Activated naive CD8-positive, alpha-beta T cell treated with anti-CD3 and anti-CD28 coated beads, Interleukin-2, amount 50 U/mL, for 24 hours (primary cell): ENCODE measurements at regions not wholly inside any gene's neighbourhood (a gene's known extent, or its start where the extent isn't known, plus 50 kb on each side); places are given as distances from the start of the nearest gene placed in this dataset.

ENCODE experiments used
- ATAC-seq: fragments of 150-1000 bp; cut with Tn5 transposase; one replicate; pipeline ENCODE4 v1.10.0; 2021
- DNase-seq: peaks from one replicate; pipeline ENCODE4 v3.0.0; 2021
- H3K27ac Mint-ChIP-seq: one replicate; pipeline ENCODE4 v1.8.0; 2021; ENCODE audit warnings: mild to moderate bottlenecking, mixed read lengths
- H3K27me3 Mint-ChIP-seq: one replicate; pipeline ENCODE4 v1.8.0; 2021; ENCODE audit warnings: mixed read lengths
- H3K36me3 Mint-ChIP-seq: one replicate; pipeline ENCODE4 v1.8.0; 2021; ENCODE audit warnings: low read depth, mixed read lengths
- H3K4me1 Mint-ChIP-seq: one replicate; pipeline ENCODE4 v1.8.0; 2021; ENCODE audit warnings: mixed read lengths
- H3K4me3 Mint-ChIP-seq: one replicate; pipeline ENCODE4 v1.8.0; 2021; ENCODE audit warnings: mild to moderate bottlenecking, moderate library complexity, mixed read lengths
- H3K9me3 Mint-ChIP-seq: one replicate; pipeline ENCODE4 v1.8.0; 2021; ENCODE audit warnings: mixed read lengths

GRCh38 chr16:54462151-54462651 lies 175.6 kb upstream of the IRX3 start:
- no peak for ATAC-seq
- H3K36me3 Mint-ChIP-seq: no peaks in the 10 kb centered on the region
- DNase-seq: no peak

GRCh38 chr16:54460263-54460860 lies 173.8 kb upstream of the IRX3 start:
- peaks cover 15% of the 10 kb centered on the region for H3K9me3 Mint-ChIP-seq
- no peak overlapping the region for H3K4me3 Mint-ChIP-seq
- H3K27ac Mint-ChIP-seq: no peak overlapping the region
- no peak for ATAC-seq
- peaks cover 2% of the 10 kb centered on the region for H3K27me3 Mint-ChIP-seq
- no peak for DNase-seq
- no peaks in the 10 kb centered on the region for H3K4me1 Mint-ChIP-seq
- no peaks in the 10 kb centered on the region for H3K36me3 Mint-ChIP-seq

More at GRCh38 chr16:54462151-54462651, 175.6 kb upstream of the IRX3 start:
- Mint-ChIP-seq H3K27me3 (peaks cover 2% of the 10 kb centered on the region), H3K4me1 (no peaks in the 10 kb centered on the region), H3K4me3 (no peak overlapping the region), H3K9me3 (peaks cover 15% of the 10 kb centered on the region), H3K27ac (no peak overlapping the region)

GRCh38 chr16:54459509-54460262 lies 173.1 kb upstream of the IRX3 start:
- DNase-seq (no peak), ATAC-seq (no peak)
- Mint-ChIP-seq H3K4me3 (no peak overlapping the region), H3K36me3 (no peaks in the 10 kb centered on the region), H3K27ac (no peak overlapping the region), H3K9me3 (peaks cover 14% of the 10 kb centered on the region), H3K4me1 (no peaks in the 10 kb centered on the region), H3K27me3 (peaks cover 2% of the 10 kb centered on the region)

DNA sequence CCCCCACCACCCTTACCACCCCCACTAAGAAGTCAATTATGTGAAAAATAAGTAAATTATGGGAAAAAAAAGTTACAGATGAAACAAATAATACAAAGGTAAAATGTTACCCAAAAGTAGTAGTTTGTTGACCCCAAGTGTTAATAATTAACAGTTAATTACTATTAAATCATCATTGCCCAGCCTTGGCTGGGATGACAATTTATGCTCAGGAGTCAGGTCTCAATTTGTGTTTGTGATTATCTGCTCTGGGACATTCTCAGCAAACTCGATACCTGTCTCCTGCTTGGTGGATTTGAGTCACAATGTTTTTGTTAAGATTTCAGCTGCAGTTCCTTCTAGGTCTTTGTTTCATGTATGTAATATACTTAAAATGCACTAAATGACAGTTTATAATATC lies 172.3 kb upstream of the IRX3 start:
- Mint-ChIP-seq H3K4me3 (no peak overlapping the region), H3K9me3 (peaks cover 8% of the 10 kb centered on the region), H3K4me1 (peaks cover 3% of the 10 kb centered on the region), H3K27me3 (peaks cover 2% of the 10 kb centered on the region), H3K36me3 (no peaks in the 10 kb centered on the region), H3K27ac (no peak overlapping the region)
- no peak for DNase-seq
- ATAC-seq: no peak

DNA sequence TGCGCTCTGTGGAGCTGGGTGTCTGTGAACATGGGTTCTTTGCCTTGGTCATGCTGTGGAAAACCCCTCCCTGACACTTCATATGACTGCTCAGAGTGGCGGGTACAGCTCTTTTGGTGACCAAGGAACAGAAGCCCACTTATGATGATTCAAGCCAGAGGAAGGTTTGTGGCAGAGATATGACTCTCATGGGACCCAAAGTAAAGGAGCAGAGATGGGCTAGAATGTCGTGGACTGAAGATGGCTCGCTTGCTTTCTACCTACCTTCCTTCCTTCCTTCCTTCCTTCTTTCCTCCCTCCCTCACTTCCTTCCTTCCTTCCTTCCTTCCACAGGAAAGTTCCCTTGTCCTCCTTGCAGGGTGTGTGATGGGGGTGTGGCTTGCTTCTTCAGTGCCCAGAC lies 169.7 kb upstream of the IRX3 start:
- H3K36me3 Mint-ChIP-seq: no peaks in the 10 kb centered on the region
- H3K27ac Mint-ChIP-seq: no peak overlapping the region
- no peak overlapping the region for H3K4me3 Mint-ChIP-seq

GRCh38 chr16:54455030-54455725 lies 168.6 kb upstream of the IRX3 start:
- H3K27ac Mint-ChIP-seq: no peak overlapping the region
- ATAC-seq (no peak), DNase-seq (no peak)
- H3K27me3 Mint-ChIP-seq: peaks cover 7% of the 10 kb centered on the region
- H3K4me1 Mint-ChIP-seq: peaks cover 3% of the 10 kb centered on the region
- H3K36me3 Mint-ChIP-seq: no peaks in the 10 kb centered on the region
- H3K9me3 Mint-ChIP-seq: no peaks in the 10 kb centered on the region
- H3K4me3 Mint-ChIP-seq: no peak overlapping the region

More for the DNA sequence above, 169.7 kb upstream of the IRX3 start:
- no peaks in the 10 kb centered on the region for H3K9me3 Mint-ChIP-seq
- peaks cover 6% of the 10 kb centered on the region for H3K27me3 Mint-ChIP-seq
- DNase-seq (no peak), ATAC-seq (no peak)
- peaks cover 3% of the 10 kb centered on the region for H3K4me1 Mint-ChIP-seq

- H3K4me3 Mint-ChIP-seq: no peak overlapping the region
- no peak overlapping the region for H3K27ac Mint-ChIP-seq
- H3K27me3 Mint-ChIP-seq: peaks cover 8% of the 10 kb centered on the region
- peaks cover 3% of the 10 kb centered on the region for H3K4me1 Mint-ChIP-seq
- H3K36me3 Mint-ChIP-seq: no peaks in the 10 kb centered on the region
- DNase-seq (no peak), ATAC-seq (no peak)
- H3K9me3 Mint-ChIP-seq: no peaks in the 10 kb centered on the region
Observed at GRCh38 chr16:54454616-54455015, 168.0 kb upstream of the IRX3 start.

DNA sequence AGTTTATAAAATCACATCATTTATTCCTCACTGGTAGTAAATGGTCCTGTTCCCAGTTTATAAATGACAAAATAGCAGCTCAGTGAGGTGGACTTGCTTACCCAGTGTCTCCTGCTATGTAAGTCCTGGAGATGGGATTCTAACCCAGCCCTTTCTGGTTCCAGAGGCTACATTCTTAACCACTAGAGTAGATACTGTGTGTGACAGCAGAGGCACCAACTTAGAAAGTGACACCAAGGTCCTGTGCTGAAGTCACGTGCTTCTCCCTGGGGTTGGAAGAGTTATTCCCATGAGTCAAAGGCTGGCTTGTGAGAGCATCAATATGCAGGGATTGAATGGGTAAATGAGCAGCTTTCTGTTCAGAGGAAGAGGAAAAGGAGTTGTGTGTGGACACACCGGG lies 167.3 kb upstream of the IRX3 start:
- H3K4me3 Mint-ChIP-seq: no peak overlapping the region
- ATAC-seq: no peak
- no peak for DNase-seq
- peaks cover 8% of the 10 kb centered on the region for H3K27me3 Mint-ChIP-seq
- no peaks in the 10 kb centered on the region for H3K36me3 Mint-ChIP-seq
- H3K27ac Mint-ChIP-seq: no peak overlapping the region
- peaks cover 3% of the 10 kb centered on the region for H3K4me1 Mint-ChIP-seq
- H3K9me3 Mint-ChIP-seq: no peaks in the 10 kb centered on the region

DNA sequence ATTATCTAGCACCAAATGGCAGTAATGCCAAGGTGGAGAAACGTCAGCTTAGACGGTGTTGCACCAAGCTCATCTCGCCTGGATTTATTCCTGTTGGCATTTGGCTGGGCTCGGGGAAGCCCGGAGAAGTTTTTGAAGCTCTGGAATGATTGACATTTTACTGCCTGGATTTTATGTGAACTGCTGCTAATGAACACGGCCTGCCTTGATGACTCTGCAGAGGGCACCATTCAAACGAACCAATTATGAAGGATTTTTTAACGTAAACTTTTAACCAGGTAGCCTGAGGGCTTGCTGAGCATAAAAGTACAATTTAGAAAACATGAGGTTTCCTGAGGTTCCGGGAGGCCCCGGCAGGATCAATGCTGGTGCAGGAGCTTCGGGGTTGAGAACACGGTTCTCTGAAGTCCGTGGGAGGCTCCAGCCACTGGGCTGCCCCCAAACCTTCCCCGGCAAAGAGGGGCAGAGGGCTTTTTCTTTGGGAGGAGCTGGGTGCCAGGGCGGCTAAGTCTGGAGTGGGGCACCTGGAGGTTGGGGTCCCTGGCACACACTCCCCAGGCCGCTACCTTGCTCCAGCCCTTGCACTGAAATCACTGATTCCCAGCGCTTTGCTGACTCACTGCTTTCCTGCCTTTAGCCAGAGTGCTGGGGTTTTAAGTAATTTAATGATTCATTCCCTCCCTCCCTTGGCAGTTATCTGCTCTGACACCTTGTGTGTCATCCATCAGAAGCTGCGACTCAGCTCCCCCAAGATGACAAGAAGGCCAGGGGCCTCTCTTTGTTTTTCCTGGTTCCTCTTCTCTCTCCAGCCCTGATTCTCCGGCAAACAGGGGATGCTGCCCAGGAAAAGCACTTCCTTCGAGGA lies 161.2 kb upstream of the IRX3 start:
- DNase-seq (no peak), ATAC-seq (peak; percentile 40)
- no peaks in the 10 kb centered on the region for H3K36me3 Mint-ChIP-seq
- H3K27ac Mint-ChIP-seq: no peak overlapping the region
- H3K4me1 Mint-ChIP-seq: no peaks in the 10 kb centered on the region
- H3K27me3 Mint-ChIP-seq: peaks cover 20% of the 10 kb centered on the region
- H3K4me3 Mint-ChIP-seq: no peak overlapping the region
- no peaks in the 10 kb centered on the region for H3K9me3 Mint-ChIP-seq

- peaks cover 18% of the 10 kb centered on the region for H3K27me3 Mint-ChIP-seq
Observed at GRCh38 chr16:54446639-54447038, 160.1 kb upstream of the IRX3 start.

GRCh38 chr16:54444851-54445458 lies 158.4 kb upstream of the IRX3 start:
- Mint-ChIP-seq H3K27me3 (peaks cover 12% of the 10 kb centered on the region), H3K4me1 (no peaks in the 10 kb centered on the region), H3K36me3 (no peaks in the 10 kb centered on the region), H3K9me3 (no peaks in the 10 kb centered on the region), H3K4me3 (no peak overlapping the region), H3K27ac (no peak overlapping the region)
- DNase-seq: no peak
- ATAC-seq: no peak

More at GRCh38 chr16:54446639-54447038, 160.1 kb upstream of the IRX3 start:
- DNase-seq: no peak
- Mint-ChIP-seq H3K4me1 (no peaks in the 10 kb centered on the region), H3K36me3 (no peaks in the 10 kb centered on the region), H3K4me3 (no peak overlapping the region), H3K9me3 (no peaks in the 10 kb centered on the region), H3K27ac (no peak overlapping the region)
- ATAC-seq: no peak

- ATAC-seq: no peak
- Mint-ChIP-seq H3K4me3 (no peak overlapping the region), H3K4me1 (no peaks in the 10 kb centered on the region)
Observed at GRCh38 chr16:54443839-54444238, 157.3 kb upstream of the IRX3 start.

GRCh38 chr16:54443352-54443751 lies 156.8 kb upstream of the IRX3 start:
- Mint-ChIP-seq H3K36me3 (no peaks in the 10 kb centered on the region), H3K27me3 (peaks cover 12% of the 10 kb centered on the region), H3K4me3 (no peak overlapping the region), H3K4me1 (no peaks in the 10 kb centered on the region), H3K27ac (no peak overlapping the region), H3K9me3 (no peaks in the 10 kb centered on the region)
- DNase-seq (no peak), ATAC-seq (no peak)

More at GRCh38 chr16:54443839-54444238, 157.3 kb upstream of the IRX3 start:
- H3K9me3 Mint-ChIP-seq: no peaks in the 10 kb centered on the region
- H3K27ac Mint-ChIP-seq: no peak overlapping the region
- no peak for DNase-seq
- H3K36me3 Mint-ChIP-seq: no peaks in the 10 kb centered on the region
- peaks cover 12% of the 10 kb centered on the region for H3K27me3 Mint-ChIP-seq

DNA sequence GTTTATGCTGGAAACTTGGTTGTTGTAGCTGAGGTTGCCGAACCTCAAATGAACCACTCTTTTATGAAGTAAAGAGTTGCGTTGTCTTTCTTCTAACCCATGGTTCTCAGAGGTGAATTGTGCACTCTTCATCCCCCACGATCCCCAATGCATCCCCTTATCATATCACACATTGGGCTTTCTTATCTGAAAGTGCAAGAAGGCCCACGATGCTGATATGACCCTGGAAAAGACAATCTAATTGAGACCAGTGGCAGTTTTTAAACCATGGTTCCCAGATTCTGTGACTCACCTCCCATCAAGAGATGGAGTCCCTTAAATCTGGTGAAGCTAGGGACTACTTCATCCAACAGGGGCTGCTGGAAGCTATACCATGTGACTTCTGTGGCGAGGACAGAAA lies 156.3 kb upstream of the IRX3 start:
- no peak for DNase-seq
- no peaks in the 10 kb centered on the region for H3K4me1 Mint-ChIP-seq
- ATAC-seq: no peak
- no peak overlapping the region for H3K4me3 Mint-ChIP-seq
- no peak overlapping the region for H3K27ac Mint-ChIP-seq
- H3K9me3 Mint-ChIP-seq: no peaks in the 10 kb centered on the region
- H3K36me3 Mint-ChIP-seq: no peaks in the 10 kb centered on the region
- H3K27me3 Mint-ChIP-seq: peaks cover 9% of the 10 kb centered on the region
